HG03558 (cell line): ENCODE measurements at regions not wholly inside any gene's neighbourhood (a gene's known extent, or its start where the extent isn't known, plus 50 kb on each side); places are given as distances from the start of the nearest gene placed in this dataset.

ENCODE experiments used
- ATAC-seq: cut with Tn5 transposase; IDR thresholded peaks from one replicate; pipeline ENCODE4 v1.9.1; 2021; ENCODE audit warnings: moderate number of reproducible peaks; ENCODE audit not compliant: unreplicated experiment; ENCODE audit errors: extremely low read depth

DNA sequence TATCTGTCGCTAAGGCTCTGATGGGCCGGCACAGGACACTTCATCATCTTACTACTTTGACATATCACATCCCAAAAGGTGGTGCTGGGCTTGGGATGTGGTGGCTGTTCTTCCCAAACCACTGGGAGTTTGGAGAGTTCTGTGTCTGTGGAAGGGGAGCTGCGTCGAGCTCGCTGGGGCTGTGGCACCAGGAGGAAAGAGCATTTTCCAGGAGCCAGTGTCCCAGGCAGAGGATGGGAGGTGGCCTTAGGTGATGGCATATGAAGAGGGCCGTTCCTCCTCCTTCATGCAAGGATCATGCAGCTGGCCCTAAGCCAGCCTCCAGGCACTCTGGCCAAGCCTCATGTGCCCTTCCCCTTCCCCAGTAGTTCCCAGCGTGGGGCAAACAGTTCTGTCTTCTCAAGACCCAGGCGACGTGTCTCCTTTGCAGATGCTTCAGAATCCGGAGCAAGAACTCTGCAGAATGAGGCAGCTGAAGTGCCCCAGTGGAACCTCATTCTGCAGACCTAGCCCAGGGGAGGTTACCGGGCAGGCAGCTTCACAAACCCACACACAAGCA is 89.4 kb upstream of the TNRC6C start:
- no peak for ATAC-seq

DNA sequence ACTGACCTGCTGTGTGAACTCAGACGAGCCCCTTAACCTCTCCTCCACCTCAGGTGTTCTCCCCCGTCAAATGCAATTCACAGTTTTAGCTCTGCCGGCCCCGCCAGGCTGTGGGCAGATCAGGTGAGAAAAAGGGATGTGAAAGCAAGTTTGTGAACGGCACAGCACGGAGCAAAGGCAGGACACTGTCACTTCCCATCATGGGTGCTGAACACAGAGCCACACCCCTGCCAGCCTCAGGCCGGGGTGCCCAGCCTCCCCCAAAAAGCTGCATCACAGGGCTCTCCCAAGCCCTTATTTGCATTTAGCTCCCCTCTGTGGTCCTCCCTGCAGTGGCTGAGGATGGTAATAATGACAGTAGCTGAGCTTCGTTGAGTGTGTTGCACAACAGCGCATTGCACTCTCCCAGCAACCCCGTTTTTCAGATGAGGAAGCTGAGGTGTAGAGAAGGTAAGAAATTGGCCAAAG is 88.8 kb upstream of the TNRC6C start:
- peak; percentile 63 for ATAC-seq

- no peak for ATAC-seq
These were observed 86.3 kb upstream of the TNRC6C start for GRCh38 chr17:77872199-77872598.

DNA sequence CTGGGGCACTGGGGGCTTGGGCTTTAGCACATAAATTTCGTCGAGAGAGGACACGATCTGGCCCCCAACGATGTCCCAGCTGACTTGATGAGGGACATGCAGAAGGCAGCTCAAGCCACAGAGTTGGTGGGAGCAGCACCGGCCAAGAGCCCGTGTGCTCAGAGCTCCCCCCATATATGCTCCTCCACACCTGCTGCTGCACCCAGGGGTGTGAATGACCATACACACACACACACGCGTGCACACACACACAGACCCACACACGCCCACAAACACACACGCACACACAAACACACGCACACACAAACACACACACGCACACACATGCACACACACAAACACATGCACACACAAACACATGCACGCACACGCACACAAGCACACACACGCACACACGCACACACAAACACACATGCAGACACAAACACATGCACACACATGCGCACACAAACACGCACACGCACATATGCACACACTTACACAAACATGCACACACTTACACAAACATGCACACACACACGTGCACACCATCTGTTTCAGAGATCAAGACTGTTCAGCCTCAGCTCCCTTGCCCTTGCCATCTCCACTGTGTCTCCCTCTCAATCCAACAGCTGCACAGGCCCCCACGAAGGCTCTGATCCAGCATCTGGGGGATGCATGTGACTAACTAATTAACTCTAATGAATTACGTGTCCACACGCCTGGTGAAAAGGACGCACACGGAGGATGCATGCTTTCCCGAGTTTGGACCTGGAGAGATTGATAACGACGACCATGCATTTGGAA is 85.6 kb upstream of the TNRC6C start:
- no peak for ATAC-seq

GRCh38 chr17:77873500-77874302 is 84.8 kb upstream of the TNRC6C start:
- ATAC-seq = no peak

- ATAC-seq = no peak
These were observed 84.0 kb upstream of the TNRC6C start for GRCh38 chr17:77874303-77875050.

DNA sequence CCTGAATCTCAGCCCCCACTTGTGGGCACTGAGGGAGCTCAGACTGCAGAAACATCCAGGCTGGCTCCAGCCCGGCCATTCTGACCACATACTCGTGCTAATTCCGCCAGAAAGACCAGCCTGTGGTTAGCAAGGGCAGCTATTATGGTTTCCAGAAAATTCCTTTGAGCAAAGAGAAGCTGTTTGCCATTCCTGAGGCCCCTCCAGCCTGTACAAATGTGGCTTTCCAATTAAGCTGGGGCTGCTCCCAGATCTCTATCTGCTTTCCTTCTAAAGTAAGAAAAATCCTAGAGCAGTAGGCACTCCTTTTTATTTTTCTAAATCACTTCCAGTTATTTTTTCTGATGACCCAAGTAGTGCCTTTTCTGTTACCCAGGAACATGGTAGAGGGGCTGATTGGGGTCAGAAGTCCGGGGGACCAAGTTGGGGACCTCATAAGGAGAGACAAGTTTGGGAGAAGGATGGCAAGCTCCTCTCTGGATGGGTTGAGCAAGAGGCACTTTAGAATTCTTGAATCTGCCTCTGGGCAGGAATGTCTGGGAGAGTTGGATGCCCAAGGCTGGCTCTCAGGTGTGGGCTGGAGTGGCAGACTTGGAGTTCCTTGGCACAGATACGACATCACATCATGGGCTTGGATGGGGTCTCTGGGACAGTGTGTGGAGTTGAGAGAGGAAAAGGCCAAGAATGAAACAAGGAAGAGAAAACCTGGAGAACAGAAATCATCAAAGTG is 83.3 kb upstream of the TNRC6C start:
- no peak for ATAC-seq

DNA sequence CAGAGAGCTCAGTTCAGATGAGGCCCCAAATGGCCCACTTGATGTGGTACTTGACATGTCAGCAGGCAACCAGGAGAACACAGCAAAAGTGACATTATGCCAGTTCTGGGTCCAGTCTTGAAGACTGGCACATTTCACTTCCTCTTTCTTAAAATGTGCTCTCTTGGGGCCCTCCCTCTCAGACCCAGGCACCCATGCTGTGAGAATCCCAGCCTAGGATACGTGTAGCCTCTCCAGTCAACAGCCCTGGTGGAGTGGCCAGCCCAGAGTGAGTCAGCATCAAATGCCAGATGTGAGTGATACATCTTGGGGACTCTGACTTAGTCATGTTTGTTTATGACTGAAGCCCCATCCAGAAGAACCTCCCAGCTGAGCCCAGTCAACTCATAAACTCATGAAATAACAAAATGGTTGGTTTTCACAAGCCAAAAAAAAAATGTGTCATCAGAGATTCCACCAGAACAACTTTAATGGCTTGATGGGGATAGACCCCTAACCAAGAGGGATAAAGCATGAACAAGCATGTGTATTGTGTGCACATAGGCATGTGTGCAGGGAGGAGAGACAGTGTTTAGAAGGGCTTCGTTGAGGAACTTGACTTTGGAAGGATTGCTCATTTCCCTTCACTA is 82.5 kb upstream of the TNRC6C start:
- no peak for ATAC-seq

DNA sequence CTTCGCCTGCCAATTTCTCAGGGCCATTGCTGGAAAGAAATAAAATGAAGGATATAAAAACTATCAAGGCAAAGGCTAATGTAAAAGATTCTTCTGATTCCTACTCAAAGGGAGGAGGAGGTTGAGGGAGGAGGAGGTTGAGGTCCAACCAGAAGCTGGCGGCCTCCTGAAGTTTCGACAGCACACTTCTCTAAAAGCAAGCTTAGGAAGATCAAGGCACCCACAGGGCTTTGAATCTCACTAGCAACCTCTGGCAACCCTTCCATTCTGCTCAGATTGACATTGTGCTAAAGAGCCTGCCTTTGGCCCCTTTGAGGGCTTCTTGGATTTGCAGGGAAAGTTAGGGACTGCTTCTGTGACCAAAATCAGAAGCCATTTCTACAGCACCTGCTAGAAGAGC is 81.5 kb upstream of the TNRC6C start:
- ATAC-seq = no peak

DNA sequence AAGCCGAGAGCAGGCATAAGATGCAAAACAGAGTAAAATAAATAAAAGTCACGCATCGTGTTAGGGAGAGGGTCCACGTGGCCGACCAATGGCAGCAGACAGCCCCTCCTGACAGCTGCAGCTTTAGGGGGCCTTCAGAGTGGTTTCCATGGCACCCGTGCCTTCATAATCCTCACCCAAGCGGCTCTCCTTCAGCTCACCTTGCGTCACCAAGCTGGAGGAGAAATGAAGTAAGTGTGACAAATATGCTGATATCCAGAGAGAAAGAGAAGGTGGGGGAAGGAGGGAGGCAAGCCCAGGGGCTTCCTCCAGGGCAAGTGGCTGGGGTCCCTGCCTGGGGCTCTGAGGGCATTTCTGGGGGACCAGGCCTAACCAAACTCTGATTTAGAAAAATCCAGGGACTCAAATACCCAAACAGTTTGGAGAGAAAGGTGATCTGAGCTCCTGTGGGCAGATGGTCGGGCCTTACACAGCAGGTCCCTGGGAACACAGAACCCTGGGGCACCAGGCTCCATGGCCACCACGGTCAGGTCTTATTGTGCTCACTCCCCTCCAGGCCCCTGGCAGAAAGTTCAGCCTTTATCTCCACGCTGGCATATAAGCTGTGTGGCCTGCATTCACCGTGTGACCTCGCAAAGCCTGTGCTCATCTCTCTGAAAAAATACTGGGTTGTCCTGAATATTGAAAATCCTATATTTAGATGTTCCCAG is 80.7 kb upstream of the TNRC6C start:
- ATAC-seq = no peak

DNA sequence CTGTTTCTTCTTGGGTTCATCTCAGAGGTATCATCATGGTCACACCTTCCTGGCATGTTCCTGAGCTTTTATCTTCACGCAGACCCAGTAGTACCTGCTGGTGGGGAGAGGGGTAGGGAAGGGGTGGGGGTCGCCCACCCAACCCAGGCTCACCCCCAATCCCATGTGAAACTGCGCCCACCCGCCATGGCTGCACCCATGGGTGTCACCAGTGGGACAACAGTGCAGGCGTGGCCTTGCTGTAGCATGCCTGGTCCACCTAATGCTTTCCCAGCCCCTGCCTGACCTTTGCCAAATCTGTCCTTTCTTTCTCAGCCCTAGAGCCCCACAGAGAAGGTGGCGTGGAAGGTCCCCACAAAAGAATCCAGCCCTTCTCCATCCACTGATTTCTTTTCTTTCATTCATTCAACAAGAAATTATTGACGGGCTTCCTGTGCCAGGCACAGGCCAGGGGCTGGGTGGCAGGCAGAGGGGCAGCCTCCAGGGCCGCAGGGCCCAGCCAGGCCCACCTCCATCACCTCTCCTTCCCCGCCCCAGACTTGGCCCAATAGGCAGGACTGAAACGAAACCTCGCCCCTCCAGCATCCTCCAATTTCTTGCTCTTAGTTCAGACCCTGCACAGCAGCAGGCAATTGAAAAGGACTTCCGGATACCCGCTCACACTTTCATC is 79.1 kb upstream of the TNRC6C start:
- ATAC-seq = no peak

GRCh38 chr17:77879896-77880280 is 78.6 kb upstream of the TNRC6C start:
- no peak for ATAC-seq

DNA sequence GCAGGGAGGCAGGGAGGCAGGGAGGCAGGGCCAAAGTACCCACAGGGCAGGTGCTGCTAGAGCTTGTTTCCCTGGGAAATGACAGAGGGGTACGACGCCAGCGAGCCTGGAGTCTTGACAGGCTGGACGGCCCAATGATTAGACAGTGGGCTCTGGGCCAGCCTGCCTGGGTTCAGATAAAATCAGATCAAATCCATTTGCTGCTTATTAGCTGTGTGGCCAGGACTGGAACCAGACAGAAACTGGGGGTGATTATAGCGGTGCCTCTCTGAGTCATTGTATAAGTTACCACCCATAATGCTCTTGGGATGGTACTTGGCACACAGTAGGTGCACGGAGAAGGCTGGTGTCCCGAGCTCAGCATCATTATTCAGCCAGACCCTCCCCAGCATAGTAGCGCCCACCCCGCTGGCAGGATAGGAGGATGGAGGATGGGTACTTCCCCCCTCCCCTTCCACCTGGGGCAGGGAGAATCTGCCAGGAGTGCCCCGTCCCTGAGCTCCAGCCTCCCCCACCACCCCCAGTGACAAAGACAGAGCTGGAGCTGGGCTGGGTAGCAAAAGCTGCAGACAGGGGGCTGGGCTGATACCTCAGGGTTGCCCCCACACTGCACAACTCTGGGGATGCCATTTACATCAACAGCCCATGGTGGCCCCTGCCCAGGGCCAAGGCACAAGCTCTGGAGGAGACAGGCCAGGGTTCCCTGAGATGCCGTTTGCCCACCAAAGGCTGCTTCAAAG is 77.6 kb upstream of the TNRC6C start:
- no peak for ATAC-seq

GRCh38 chr17:77881545-77881944 is 77.0 kb upstream of the TNRC6C start:
- peak; percentile 63 for ATAC-seq

DNA sequence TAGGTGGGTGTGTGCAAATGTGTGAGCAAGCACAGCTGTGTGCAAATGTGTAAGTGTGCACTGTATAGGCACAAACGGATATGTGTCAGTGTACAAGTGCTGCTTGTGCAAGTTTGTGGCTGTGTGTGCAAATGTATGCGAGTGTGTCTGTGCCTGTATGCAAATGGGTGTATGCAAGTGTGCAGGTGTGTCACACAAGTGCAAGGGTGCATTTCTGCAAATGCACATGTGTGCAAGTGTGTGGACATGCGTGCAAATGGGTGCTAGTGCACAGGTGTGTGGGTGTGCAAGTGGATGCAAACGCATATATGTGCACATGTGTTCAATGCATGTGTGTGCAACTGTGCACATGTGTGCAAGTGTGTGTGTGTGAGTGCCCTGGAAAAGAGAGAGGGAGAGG is 76.5 kb upstream of the TNRC6C start:
- ATAC-seq = no peak

DNA sequence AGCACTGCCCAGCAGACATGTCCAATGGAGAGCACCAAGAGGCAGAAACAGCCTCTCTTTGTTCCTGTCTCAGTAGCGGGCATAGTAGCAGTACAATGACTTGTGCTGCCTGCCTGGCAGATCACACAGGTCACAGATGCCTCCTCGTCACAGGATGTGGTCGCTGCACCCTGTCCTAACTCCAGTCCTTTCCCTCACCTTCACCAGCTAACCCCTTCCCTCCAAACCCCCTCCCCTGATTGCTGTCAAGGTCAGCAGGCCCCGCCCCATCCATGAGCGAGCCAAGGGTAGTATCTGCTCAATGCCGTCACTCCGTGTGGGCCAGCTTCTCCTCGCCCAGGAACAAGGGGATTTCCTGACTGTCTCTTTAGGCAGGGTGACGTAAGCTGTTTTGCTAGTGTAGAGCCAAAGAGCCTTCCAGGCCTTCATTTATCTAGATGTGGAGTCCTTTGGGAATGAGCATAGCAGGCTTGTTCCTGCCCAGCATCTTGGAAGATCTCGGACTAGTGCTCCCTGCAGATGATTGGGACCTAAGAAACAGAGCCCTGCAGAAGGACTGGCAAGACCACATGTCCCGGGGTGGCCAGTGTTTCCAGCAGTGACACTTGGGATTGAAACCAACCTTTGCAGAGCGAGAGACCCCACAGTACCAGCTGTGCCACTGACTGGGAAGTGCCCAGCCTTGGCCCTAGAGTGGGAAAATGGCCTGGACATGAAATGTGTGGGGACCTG is 75.9 kb upstream of the TNRC6C start:
- ATAC-seq = no peak

GRCh38 chr17:77883213-77883650 is 75.3 kb upstream of the TNRC6C start:
- ATAC-seq = no peak
